ENCODE measurements at regions not wholly inside any gene's neighbourhood (a gene's known extent, or its start where the extent isn't known, plus 50 kb on each side); places are given as distances from the start of the nearest gene placed in this dataset.

- Histone ChIP-seq H3K4me3 (ENCODE audit: low read depth, low read length) (no peak overlapping the region), H3K9me3 (ENCODE audit: control insufficient read depth, insufficient read depth, low read length) (no peaks in the 10 kb centered on the region; the same call in 1 of the 2 replicates), H3K27ac (ENCODE audit: low read depth, low read length) (no peak overlapping the region), H3K27me3 (ENCODE audit: control insufficient read depth, insufficient read depth, low read length) (no peaks in the 10 kb centered on the region)
- TF ChIP-seq CTCF (IDR thresholded peaks at IDR 0.05; ENCODE audit: low read depth, low read length), result no peak
- DNase-seq (ENCODE audit: low read depth, low spot score), result no peak
- CTCF ChIA-PET, result interaction anchor here (1.5 kb wide), 1 partner anchor 102 kb away, joined by 3 read pairs; no protein-coding TSS in a partner anchor
- POLR2A ChIA-PET, result no interaction called here
Measured at GRCh38 chr2:120797421-120798221, 62.0 kb downstream of the GLI2 start.

- H3K4me3 ChIP-seq (ENCODE audit: low read depth, low read length), result no peak overlapping the region
- DNase-seq (ENCODE audit: low read depth, low spot score), result no peak
- no peak for TF ChIP-seq CTCF (IDR thresholded peaks at IDR 0.05; ENCODE audit: low read depth, low read length)
- POLR2A ChIA-PET, result no interaction called here
- CTCF ChIA-PET, result interaction anchor here (1.5 kb wide), 1 partner anchor 103 kb away, joined by 3 read pairs; no protein-coding TSS in a partner anchor
- no peaks in the 10 kb centered on the region for H3K27me3 ChIP-seq (ENCODE audit: control insufficient read depth, insufficient read depth, low read length)
- H3K27ac ChIP-seq (ENCODE audit: low read depth, low read length), result no peak overlapping the region
- H3K9me3 ChIP-seq (ENCODE audit: control insufficient read depth, insufficient read depth, low read length), result no peaks in the 10 kb centered on the region; the same call in 1 of the 2 replicates
Measured at GRCh38 chr2:120798567-120799247, 63.0 kb downstream of the GLI2 start.

GRCh38 chr2:120802158-120802557 is 66.5 kb downstream of the GLI2 start:
- DNase-seq (ENCODE audit: low read depth, low spot score), result no peak
- POLR2A ChIA-PET, result no interaction called here
- H3K4me3 ChIP-seq (ENCODE audit: low read depth, low read length), result no peak overlapping the region
- H3K27me3 ChIP-seq (ENCODE audit: control insufficient read depth, insufficient read depth, low read length), result no peaks in the 10 kb centered on the region
- H3K27ac ChIP-seq (ENCODE audit: low read depth, low read length), result no peak overlapping the region
- TF ChIP-seq CTCF (IDR thresholded peaks at IDR 0.05; ENCODE audit: low read depth, low read length), result no peak
- CTCF ChIA-PET, result interaction anchor here (1.6 kb wide), 1 partner anchor 106 kb away, joined by 4 read pairs; no protein-coding TSS in a partner anchor
- H3K9me3 ChIP-seq (ENCODE audit: control insufficient read depth, insufficient read depth, low read length), result no peaks in the 10 kb centered on the region; the same call in 1 of the 2 replicates

- POLR2A ChIA-PET, result no interaction called here
- no peak overlapping the region for H3K4me3 ChIP-seq (ENCODE audit: low read depth, low read length)
Measured at GRCh38 chr2:120802867-120803484, 67.3 kb downstream of the GLI2 start.

More at GRCh38 chr2:120802867-120803484, 67.3 kb downstream of the GLI2 start:
- TF ChIP-seq CTCF (IDR thresholded peaks at IDR 0.05; ENCODE audit: low read depth, low read length), result no peak
- no peaks in the 10 kb centered on the region; the same call in 1 of the 2 replicates for H3K9me3 ChIP-seq (ENCODE audit: control insufficient read depth, insufficient read depth, low read length)
- CTCF ChIA-PET, result interaction anchor here (0.6 kb wide), 1 partner anchor 39 kb away, joined by 4 read pairs; no protein-coding TSS in a partner anchor
- no peaks in the 10 kb centered on the region for H3K27me3 ChIP-seq (ENCODE audit: control insufficient read depth, insufficient read depth, low read length)
- H3K27ac ChIP-seq (ENCODE audit: low read depth, low read length), result no peak overlapping the region
- DNase-seq (ENCODE audit: low read depth, low spot score), result no peak

All from AG04450 (cell line).